K562 (cell line): ENCODE measurements at regions not wholly inside any gene's neighbourhood (a gene's known extent, or its start where the extent isn't known, plus 50 kb on each side); places are given as distances from the start of the nearest gene placed in this dataset.

ENCODE experiments used
- ATAC-seq: fragments of 200-7000 bp; cut with Tn5 transposase; 3 replicates; pipeline ENCODE4 v1.9.1; 2020; ENCODE audit warnings: moderate library complexity
- BruUV-seq: library from RNA; stranded (reverse); fragments of 400-500 nt; replicated peaks from 2 replicates; lab custom pipeline; 2021; lab: Mats Ljungman, UMichigan
- CTCF ChIA-PET: fragments of 300-600 bp; formaldehyde crosslinking; extraction: SDS; loops from one replicate; lab custom pipeline; 2021; ENCODE audit warnings: low intra/inter-chr PET ratio; lab: Yijun Ruan, JAX
- POLR2A ChIA-PET: fragments of 300-600, 350-650 bp; sonication (Branson Sonifier 250); formaldehyde crosslinking; extraction: SDS; loops from one replicate; lab custom pipeline; 2021; ENCODE audit warnings: antibody characterized with exemption, inconsistent platforms; lab: Yijun Ruan, JAX
- DNase-seq, 4 experiments: peaks; one replicate each; pipeline versions ENCODE4 v3.0.0 to v3.0.0-alpha.2; 2011 to 2018; ENCODE audit warnings: low spot score in 3 of 4, mixed read lengths in 3 of 4; ENCODE audit errors: extremely low read depth in 1 of 4
- FAIRE-seq: peaks from 2 replicates; lab custom pipeline; 2011; peaks lifted over from hg19 to GRCh38; lab: Jason Lieb, UNC
- H2AFZ ChIP-seq: 2 replicates; pipeline ENCODE4 v1.6.0; 2011; ENCODE audit warnings: low read depth, low read length, control low read depth, inconsistent platforms
- H3K27ac ChIP-seq: fragments of 200-600 bp; 3 replicates; pipeline ENCODE4 v1.8.0; 2011; ENCODE audit warnings: low read depth, mild to moderate bottlenecking, control low read depth, inconsistent platforms, low read length, moderate library complexity, mixed read lengths; ENCODE audit errors: extremely low read depth
- H3K27me3 ChIP-seq, 2 experiments: fragments of 300-600 bp in 1 of 2; 2 replicates in 1 of 2; 3 replicates in 1 of 2; pipeline versions ENCODE4 v1.6.0 to v1.8.0; 2011; ENCODE audit warnings: inconsistent platforms in 2 of 2, low read length in 2 of 2, mild to moderate bottlenecking in 1 of 2, mixed read lengths in 1 of 2, moderate library complexity in 1 of 2; ENCODE audit not compliant: control insufficient read depth in 2 of 2, insufficient read depth in 2 of 2
- H3K36me3 ChIP-seq: fragments of 300-600 bp; 3 replicates; pipeline ENCODE4 v1.8.0; 2011; ENCODE audit warnings: mild to moderate bottlenecking, low read length, inconsistent platforms; ENCODE audit not compliant: control insufficient read depth, insufficient read depth
- H3K4me1 ChIP-seq, 2 experiments: fragments of 200-600 bp in 1 of 2; replicated peaks in 1 of 2; 2 replicates in 1 of 2; 3 replicates in 1 of 2; pipeline versions ENCODE4 v1.5.1 to v1.8.0; 2011; ENCODE audit warnings: inconsistent platforms in 2 of 2, low read length in 2 of 2, mild to moderate bottlenecking in 1 of 2, mixed read lengths in 1 of 2, moderate library complexity in 1 of 2; ENCODE audit not compliant: control insufficient read depth in 2 of 2, insufficient read depth in 2 of 2
- H3K4me2 ChIP-seq: 2 replicates; pipeline ENCODE4 v1.6.1; 2011; ENCODE audit warnings: low read length, control low read depth, inconsistent platforms, mixed read lengths; ENCODE audit not compliant: insufficient read depth
- H3K4me3 ChIP-seq: fragments of 200-600 bp; sonication (generic), shearing (Covaris generic); 2 replicates; pipeline ENCODE4 v1.5.1; 2016; ENCODE audit warnings: control low read depth, inconsistent platforms
- H3K79me2 ChIP-seq: fragments of 200-600 bp; 3 replicates; pipeline ENCODE4 v1.8.0; 2011; ENCODE audit warnings: low read length, inconsistent platforms; ENCODE audit not compliant: control insufficient read depth, insufficient read depth
- H3K9ac ChIP-seq, 2 experiments: 2 replicates each; pipeline versions ENCODE4 v1.6.0 to v1.6.1; 2011; ENCODE audit warnings: low read depth in 2 of 2, low read length in 2 of 2, control low read depth in 1 of 2, inconsistent platforms in 1 of 2, mild to moderate bottlenecking in 1 of 2, mixed read lengths in 1 of 2; ENCODE audit not compliant: insufficient read depth in 1 of 2
- H3K9me1 ChIP-seq: one replicate; pipeline ENCODE4 v1.6.0; 2011; ENCODE audit warnings: inconsistent platforms, mild to moderate bottlenecking, low read length, moderate library complexity; ENCODE audit not compliant: control insufficient read depth, insufficient read depth
- H3K9me3 ChIP-seq: replicated peaks from 2 replicates; pipeline ENCODE4 v1.5.1; 2011; ENCODE audit warnings: low read depth, low read length, inconsistent platforms; ENCODE audit not compliant: control insufficient read depth, insufficient read depth
- H4K20me1 ChIP-seq: replicated peaks from 2 replicates; pipeline ENCODE4 v1.6.1; 2011; ENCODE audit warnings: low read length, inconsistent platforms, mixed read lengths; ENCODE audit not compliant: control insufficient read depth, insufficient read depth
- AFF1 ChIP-seq, 2 experiments: fragments of 450-650 bp; IDR thresholded peaks; 2 replicates each; pipeline ENCODE4 v1.6.1; 2018; ENCODE audit warnings: mild to moderate bottlenecking in 2 of 2, low read depth in 1 of 2; ENCODE audit not compliant: partially characterized antibody in 2 of 2
- HMG20B ChIP-seq: fragments of 250-450 bp; sonication (Bioruptor Pico); IDR thresholded peaks from 2 replicates; pipeline ENCODE4 v1.5.0; 2021; ENCODE audit warnings: mild to moderate bottlenecking
- MAZ ChIP-seq, 2 experiments: fragments of 450-650 bp in 1 of 2; sonication (generic) in 1 of 2; formaldehyde crosslinking; IDR thresholded peaks in 1 of 2; conservative IDR thresholded peaks in 1 of 2; 2 replicates each; pipeline versions ENCODE4 v1.4.0 to v1.5.0; 2020; ENCODE audit warnings: mild to moderate bottlenecking in 1 of 2, missing genetic modification reagents in 1 of 2
- SMC3 ChIP-seq: conservative IDR thresholded peaks from 2 replicates; pipeline ENCODE4 v1.6.1; 2011; ENCODE audit warnings: low read depth, low read length, improper control_type of control experiment; ENCODE audit not compliant: insufficient read depth
- ZFX ChIP-seq: sonication (generic); formaldehyde crosslinking; IDR thresholded peaks from 2 replicates; pipeline ENCODE4 v1.8.0; 2022; ENCODE audit warnings: mild to moderate bottlenecking, missing genetic modification reagents, moderate library complexity
- ZNF717 ChIP-seq: fragments of 250-450 bp; sonication (Bioruptor Pico); IDR thresholded peaks from 2 replicates; pipeline ENCODE4 v1.5.0; 2021
- in situ Hi-C: fragments of 300-500 bp; cut with MboI; formaldehyde crosslinking; loops from 4 replicates; pipeline ENCODE4 v1.15.0; 2018; ENCODE audit warnings: inconsistent platforms, mixed read lengths
- intact Hi-C: fragments of 100-400 bp; cut with micrococcal nuclease; formaldehyde crosslinking; loops from 2 replicates; pipeline ENCODE4 v1.14.2; 2022
- TF ChIP-seq, protein P1 (sequence below): sonication (generic); formaldehyde crosslinking; IDR thresholded peaks from 2 replicates; pipeline ENCODE4 v1.8.1; 2023; ENCODE audit warnings: missing genetic modification reagents, mild to moderate bottlenecking, borderline replicate concordance
- TF ChIP-seq, protein P2 (sequence below): fragments of 450-650 bp; formaldehyde crosslinking; IDR thresholded peaks from 2 replicates; pipeline ENCODE4 v1.4.0; 2020; ENCODE audit warnings: mild to moderate bottlenecking

GRCh38 chr4:143089291-143089690 is 95.4 kb upstream of the USP38 start:
- no peaks in the 10 kb centered on the region for H3K79me2 ChIP-seq
- FAIRE-seq: no peak
- intact Hi-C loops (loop anchor here (10.0 kb wide), 1 partner anchor 396 kb away; no protein-coding TSS in a partner anchor), in situ Hi-C loops (no loop called here)
- no peak overlapping the region for H3K4me2 ChIP-seq
- no peak for ATAC-seq
- H3K9me1 ChIP-seq: no peaks in the 10 kb centered on the region
- no peak overlapping the region for H3K4me3 ChIP-seq
- no peaks in the 10 kb centered on the region for H3K27me3 ChIP-seq
- H3K9ac ChIP-seq: no peak overlapping the region
- H3K9me3 ChIP-seq: no peaks in the 10 kb centered on the region
- ChIA-PET CTCF (no interaction called here), POLR2A (no interaction called here)
- no peaks in the 10 kb centered on the region for H3K4me1 ChIP-seq
- DNase-seq: no peak
- H3K27ac ChIP-seq: no peak overlapping the region
- no peaks in the 10 kb centered on the region for H3K36me3 ChIP-seq
- H4K20me1 ChIP-seq: no peaks in the 10 kb centered on the region
- BruUV-seq: no TSS peak
- H2AFZ ChIP-seq: no peak overlapping the region
- TF ChIP-seq, protein P1, sequence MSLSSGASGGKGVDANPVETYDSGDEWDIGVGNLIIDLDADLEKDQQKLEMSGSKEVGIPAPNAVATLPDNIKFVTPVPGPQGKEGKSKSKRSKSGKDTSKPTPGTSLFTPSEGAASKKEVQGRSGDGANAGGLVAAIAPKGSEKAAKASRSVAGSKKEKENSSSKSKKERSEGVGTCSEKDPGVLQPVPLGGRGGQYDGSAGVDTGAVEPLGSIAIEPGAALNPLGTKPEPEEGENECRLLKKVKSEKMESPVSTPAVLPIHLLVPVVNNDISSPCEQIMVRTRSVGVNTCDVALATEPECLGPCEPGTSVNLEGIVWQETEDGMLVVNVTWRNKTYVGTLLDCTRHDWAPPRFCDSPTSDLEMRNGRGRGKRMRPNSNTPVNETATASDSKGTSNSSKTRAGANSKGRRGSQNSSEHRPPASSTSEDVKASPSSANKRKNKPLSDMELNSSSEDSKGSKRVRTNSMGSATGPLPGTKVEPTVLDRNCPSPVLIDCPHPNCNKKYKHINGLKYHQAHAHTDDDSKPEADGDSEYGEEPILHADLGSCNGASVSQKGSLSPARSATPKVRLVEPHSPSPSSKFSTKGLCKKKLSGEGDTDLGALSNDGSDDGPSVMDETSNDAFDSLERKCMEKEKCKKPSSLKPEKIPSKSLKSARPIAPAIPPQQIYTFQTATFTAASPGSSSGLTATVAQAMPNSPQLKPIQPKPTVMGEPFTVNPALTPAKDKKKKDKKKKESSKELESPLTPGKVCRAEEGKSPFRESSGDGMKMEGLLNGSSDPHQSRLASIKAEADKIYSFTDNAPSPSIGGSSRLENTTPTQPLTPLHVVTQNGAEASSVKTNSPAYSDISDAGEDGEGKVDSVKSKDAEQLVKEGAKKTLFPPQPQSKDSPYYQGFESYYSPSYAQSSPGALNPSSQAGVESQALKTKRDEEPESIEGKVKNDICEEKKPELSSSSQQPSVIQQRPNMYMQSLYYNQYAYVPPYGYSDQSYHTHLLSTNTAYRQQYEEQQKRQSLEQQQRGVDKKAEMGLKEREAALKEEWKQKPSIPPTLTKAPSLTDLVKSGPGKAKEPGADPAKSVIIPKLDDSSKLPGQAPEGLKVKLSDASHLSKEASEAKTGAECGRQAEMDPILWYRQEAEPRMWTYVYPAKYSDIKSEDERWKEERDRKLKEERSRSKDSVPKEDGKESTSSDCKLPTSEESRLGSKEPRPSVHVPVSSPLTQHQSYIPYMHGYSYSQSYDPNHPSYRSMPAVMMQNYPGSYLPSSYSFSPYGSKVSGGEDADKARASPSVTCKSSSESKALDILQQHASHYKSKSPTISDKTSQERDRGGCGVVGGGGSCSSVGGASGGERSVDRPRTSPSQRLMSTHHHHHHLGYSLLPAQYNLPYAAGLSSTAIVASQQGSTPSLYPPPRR (CRISPR knock-in tag): no peak
- TF ChIP-seq AFF1 (IDR thresholded peaks at IDR 0.05; ENCODE audit: low read depth in 1 of 2, partially characterized antibody in 2 of 2): no peak
- TF ChIP-seq MAZ (CRISPR knock-in tag; conservative IDR thresholded peaks at IDR 0.05 in 1 of 2, IDR thresholded peaks at IDR 0.05 in 1 of 2): no peak
- TF ChIP-seq HMG20B (CRISPR knock-in tag): no peak
- TF ChIP-seq ZFX: no peak
- TF ChIP-seq, protein P2, sequence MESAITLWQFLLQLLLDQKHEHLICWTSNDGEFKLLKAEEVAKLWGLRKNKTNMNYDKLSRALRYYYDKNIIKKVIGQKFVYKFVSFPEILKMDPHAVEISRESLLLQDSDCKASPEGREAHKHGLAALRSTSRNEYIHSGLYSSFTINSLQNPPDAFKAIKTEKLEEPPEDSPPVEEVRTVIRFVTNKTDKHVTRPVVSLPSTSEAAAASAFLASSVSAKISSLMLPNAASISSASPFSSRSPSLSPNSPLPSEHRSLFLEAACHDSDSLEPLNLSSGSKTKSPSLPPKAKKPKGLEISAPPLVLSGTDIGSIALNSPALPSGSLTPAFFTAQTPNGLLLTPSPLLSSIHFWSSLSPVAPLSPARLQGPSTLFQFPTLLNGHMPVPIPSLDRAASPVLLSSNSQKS (CRISPR knock-in tag): no peak
- no peak for TF ChIP-seq ZNF717 (CRISPR knock-in tag)
- no peak for TF ChIP-seq SMC3
